ENCODE measurements at regions not wholly inside any gene's neighbourhood (a gene's known extent, or its start where the extent isn't known, plus 50 kb on each side); places are given as distances from the start of the nearest gene placed in this dataset.

DNA sequence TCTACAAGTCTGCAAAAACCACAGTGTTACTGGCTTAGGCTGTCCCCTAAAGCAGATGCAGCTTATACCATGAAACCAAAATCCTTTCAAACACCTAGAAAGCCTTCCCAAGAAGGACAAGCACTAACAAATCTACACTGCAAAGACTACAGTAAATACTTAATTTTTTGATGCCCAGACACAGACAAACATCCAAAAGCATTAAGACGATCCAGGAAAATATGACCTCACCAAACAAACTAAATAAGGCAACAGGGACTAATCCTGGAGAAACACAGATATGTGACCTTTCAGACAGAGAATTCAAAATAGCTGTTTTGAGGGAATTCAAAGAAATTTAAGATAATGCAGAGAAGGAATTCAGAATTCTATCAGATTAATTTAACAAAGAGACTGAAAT, 423.5 kb downstream of the COL12A1 start:
- DNase-seq (ENCODE audit: low read depth in 2 of 2), result no peak

GRCh38 chr6:74780831-74781230, 425.0 kb downstream of the COL12A1 start:
- DNase-seq (ENCODE audit: low read depth in 2 of 2), result no peak

- DNase-seq (ENCODE audit: low read depth in 2 of 2), result no peak
These were observed 437.1 kb downstream of the COL12A1 start for GRCh38 chr6:74768738-74769137.

DNA sequence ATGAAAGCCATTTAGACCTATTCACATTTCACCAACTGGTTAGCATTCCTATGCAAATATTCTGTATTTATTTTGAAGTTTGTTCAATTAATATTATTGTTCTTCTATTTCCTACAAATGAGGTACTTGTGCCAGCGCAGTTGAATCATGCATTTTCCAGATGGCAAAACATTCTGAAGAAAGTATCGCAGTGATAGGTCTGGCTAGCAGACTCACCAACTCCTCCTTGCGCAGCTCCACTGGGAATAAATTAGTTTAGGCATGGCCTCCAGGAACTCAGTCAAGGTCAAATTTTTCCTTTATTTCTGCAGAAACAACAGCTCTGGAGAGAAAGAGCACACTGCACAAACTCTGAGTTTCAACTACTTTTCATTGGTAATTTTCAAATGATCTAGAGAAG, 437.7 kb downstream of the COL12A1 start:
- no peak for DNase-seq (ENCODE audit: low read depth in 2 of 2)

DNA sequence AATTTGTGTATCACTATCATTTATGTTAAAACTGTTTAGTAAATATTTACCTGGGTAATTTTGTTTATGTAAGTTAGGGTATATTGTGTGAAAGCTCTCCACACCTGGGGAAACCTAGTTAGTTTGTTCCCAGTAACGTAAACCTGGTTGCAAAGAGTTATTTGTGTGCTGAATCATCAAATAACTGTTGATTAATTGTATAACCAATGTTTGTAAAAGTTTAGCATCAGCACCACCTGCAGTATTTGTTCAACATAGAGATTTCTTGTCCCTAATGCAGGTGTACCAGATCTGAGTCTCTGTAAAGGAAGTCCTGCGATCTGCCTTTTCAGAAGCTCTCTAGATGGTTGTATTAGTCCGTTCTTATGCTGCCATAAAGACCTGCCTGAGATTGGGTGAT, 440.4 kb downstream of the COL12A1 start:
- no peak for DNase-seq (ENCODE audit: low read depth in 2 of 2)

DNA sequence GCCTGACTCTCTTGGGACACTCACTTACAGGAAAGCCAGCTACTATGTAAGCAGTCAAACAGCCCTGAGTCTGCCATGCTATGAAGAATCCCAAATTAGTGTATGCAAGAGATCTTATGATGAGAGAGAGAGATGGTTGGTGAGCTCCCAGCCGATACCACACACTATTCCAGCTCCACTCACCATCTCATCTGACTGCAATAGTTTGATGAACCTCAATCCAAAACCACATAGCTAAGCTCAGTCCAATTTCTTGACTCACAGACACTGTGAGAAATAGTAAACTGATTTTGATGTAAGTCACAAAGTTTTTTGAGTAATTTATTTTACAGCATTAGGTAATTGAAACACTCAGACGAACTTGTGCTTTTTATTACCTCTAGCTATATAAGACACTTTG, 441.4 kb downstream of the COL12A1 start:
- DNase-seq (ENCODE audit: low read depth in 2 of 2), result no peak

- no peak for DNase-seq (ENCODE audit: low read depth in 2 of 2)
These were observed 443.0 kb downstream of the COL12A1 start for GRCh38 chr6:74762841-74763240.

- no peak for DNase-seq (ENCODE audit: low read depth in 2 of 2)
These were observed 448.0 kb downstream of the COL12A1 start for GRCh38 chr6:74757813-74758212.

DNA sequence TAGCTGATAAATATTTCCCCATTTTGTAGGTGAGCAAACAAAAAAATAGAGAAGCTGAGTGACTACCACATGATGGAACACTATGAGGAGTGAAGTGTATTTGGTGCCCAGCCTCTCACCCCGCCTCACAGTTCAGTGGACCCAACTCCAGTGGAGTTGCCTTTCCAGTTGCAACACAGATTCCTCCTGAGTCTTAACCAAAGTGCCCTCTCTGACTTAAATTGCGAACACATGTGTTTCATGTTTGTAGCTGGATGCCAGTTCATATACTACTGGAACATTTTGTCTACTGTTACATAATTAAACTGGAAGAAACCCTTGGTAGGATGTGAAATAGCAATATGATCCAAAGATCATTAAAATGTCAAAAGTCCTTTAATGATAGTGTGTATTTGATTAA, 448.9 kb downstream of the COL12A1 start:
- DNase-seq (ENCODE audit: low read depth in 2 of 2), result no peak

DNA sequence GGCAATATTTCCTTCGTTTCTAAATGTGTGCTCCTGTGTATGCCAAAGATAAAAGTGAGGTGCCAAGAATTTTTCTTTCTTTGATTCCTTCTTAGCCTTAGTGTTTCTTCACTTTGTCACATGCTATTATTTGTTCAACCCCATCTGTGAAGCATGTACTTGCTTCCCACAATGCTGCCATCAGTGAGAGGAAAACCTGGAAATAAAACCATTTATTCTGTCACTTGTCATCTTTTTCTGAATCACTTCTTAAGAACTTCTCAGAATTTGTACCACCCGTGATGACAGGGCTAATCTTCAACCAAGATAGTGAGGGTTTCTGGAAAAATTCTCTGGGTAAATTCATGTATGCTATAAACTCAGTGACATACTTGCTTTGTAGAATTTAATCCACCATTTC, 450.1 kb downstream of the COL12A1 start:
- DNase-seq (ENCODE audit: low read depth in 2 of 2), result no peak

DNA sequence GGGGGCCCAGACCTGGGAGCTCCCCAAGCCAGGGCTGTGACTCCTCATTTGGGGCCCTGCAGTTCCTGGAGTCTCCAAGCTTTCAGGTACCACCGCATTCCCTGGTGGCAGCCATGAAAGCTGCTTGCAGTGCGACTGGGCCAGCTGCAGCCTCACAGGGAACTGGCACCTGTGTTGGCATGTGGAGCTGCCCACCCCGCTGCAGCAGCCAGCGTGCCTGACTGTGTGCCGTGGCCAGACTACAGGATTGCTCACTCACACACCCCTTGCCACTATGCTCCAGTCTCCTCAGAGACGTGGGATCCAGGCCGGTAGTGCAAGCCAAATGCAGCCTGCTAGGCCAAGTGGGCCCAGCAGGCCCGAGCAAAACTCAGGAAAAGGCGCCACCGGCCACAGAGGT, 450.7 kb downstream of the COL12A1 start:
- DNase-seq (ENCODE audit: low read depth in 2 of 2), result no peak

DNA sequence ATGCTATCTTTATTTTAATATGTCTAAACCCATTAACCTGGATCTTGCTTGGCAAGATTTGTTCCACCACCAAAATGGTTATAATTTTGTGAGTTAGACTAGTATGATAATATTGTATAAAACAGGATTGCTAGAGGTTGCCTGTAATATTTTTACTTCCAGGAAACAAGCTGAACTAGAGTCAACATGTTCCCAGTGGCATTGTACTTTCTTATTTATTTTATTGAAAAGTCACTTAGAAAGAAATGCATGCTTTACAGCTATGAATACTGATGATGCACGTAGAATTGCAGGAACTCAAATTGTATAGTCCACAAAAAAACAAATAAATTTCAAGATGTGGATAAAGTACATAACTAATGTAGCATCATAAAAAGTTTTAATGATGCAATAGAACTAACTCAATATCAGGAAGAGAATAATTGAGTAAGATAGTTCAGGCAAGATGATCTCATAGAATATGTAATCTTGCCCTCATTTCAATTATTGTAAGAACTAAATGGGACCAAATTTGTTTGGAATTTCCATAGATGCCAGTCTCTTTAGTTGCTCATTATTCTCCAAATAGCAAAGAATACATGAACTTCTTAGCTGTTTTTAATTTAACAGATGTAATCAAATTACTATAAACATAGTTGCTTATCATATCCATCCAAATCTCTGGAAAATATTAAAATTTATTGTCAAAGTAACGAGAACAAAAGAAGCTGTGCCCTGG, 451.8 kb downstream of the COL12A1 start:
- no peak for DNase-seq (ENCODE audit: low read depth in 2 of 2)

DNA sequence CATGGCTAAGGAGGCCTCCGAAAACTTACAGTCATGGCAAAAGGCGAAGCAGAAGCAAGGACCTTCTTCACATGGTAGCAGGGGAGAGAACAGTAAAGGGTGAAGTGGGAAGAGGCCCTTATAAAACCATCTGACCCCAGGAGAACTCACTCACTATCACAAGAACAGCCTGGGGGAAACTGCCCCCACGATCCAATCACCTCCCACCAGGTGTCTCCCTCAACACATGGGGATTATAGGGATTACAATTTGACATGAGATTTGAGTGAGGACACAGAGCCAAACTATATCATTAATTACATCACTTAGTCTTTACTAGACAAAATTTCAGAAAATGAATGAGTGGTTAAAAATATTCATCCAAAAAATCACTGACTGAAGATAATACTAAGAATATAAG, 453.6 kb downstream of the COL12A1 start:
- no peak for DNase-seq (ENCODE audit: low read depth in 2 of 2)

GRCh38 chr6:74750826-74751225, 455.0 kb downstream of the COL12A1 start:
- DNase-seq (ENCODE audit: low read depth in 2 of 2), result no peak

DNA sequence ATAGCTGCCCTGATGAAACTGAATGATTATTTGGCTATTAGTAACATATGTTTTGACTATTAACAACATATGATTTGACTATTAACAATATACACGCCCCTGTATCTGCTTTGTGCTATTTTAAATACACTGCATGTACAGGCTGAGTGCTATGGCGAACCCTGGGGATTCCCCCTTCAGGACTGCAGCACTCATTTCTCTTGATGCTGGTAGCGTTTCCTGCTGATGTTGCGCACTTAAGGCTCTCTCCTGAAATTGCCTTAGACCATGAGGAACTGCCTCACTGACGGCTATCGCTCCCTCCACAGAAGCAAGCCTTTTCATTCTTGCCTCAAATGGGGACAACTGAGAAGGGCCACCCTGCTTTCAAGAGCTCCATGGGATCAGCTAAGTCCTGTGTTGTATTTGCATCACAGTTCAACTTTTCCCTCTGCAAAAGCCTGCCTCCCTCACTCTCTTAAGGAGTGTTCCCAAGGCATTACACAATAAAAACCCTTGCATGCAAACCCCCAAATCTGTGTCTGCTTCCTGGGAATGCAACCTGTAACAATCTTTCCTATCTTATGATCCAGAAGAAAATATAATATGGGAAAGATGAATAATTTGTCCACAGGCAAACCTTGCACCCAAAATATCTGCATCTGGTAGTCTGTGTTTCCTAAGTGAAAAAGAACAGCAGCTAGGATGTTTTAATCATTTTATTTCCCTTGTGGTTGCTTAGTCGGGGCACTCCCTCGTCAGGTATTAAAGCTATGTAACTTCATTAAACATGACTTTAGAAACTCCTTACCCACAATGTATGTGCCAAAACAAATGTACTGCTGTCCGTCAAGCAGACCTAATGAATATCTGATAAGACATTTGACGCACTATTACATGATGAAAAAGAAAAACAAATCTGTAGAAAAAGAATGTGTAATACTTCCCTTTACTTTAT, 456.4 kb downstream of the COL12A1 start:
- DNase-seq (ENCODE audit: low read depth in 2 of 2), result no peak

DNA sequence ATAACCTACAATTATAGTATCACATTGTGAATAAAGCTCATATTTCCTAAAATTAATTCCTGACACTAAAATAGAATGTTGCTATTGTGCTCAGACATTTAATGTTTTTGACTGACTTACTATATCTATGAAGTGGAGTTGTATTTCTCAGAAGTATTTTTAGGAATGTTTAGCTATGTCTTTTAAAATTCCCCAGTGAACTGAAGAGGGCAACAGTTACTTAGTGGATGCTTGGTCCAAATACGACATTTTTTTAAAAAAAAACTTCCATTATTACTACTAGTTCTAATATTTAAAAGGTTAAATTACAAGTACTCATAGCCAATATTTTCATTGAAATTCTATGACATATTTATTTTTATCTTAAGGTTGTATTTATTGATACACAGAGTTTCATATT, 460.2 kb downstream of the COL12A1 start:
- DNase-seq (ENCODE audit: low read depth in 2 of 2), result no peak

GRCh38 chr6:74742793-74743508, 462.9 kb downstream of the COL12A1 start:
- DNase-seq (ENCODE audit: low read depth in 2 of 2), result no peak

DNA sequence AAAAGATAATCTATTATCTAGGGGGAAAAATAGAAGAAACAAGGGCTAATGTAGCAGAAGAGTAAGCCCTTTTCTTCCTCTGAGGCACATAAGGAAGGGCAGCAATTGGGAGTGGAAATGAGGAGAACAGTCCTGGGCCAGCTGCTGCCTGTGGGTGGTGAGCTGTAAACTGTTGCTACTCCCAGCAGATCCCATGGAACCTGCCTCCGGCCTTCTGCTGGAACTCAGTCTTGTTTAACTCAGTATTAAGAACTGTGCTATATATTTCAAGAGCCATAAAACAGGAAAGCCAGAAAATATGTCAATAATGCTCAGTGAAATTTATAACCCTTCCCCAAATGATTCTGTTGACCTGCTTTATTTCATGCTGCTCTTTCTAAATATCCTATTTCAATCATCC, 464.2 kb downstream of the COL12A1 start:
- DNase-seq (ENCODE audit: low read depth in 2 of 2), result no peak

- DNase-seq (ENCODE audit: low read depth in 2 of 2), result peak in 1 of 2 donors; percentile 23
These were observed 470.5 kb downstream of the COL12A1 start for GRCh38 chr6:74735304-74735703.

GRCh38 chr6:74734901-74735300, 471.0 kb downstream of the COL12A1 start:
- DNase-seq (ENCODE audit: low read depth in 2 of 2), result no peak

DNA sequence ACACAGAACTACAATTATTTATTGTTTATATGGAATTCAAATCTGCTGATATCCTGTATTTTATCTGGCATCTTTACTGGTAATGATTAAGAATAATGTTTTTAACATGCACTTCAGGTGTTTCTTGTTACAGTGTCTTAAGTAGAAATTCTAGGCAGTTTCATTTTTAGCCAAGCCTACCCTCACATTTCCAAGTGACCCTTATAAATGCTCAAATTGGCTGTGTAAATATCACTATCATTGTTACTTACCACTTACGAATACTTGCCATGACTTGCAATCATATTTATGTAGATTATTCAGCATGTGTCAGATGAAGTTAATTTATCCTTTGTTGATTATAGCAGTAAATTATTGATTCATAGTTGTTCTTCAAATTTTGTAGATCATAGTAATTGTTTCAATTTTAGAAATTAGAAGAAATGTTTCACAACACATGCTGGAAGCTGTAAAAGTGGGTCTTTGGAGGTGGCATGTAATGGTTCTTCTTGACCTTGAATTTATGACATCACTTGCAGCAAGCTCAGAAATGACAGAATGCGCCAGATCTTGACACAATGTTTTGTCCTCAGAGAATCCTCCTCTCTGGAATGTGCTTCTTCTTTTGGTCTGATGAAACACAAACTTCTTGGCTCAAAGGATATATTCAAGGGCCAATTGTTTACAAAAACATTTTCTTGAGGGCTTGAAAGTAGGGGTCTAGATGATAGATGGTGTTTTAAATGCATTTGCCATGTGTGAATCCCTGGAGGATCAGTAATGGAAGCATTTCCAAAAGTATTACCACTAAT, 471.8 kb downstream of the COL12A1 start:
- no peak for DNase-seq (ENCODE audit: low read depth in 2 of 2)
